HepG2 (cell line): ENCODE measurements at regions not wholly inside any gene's neighbourhood (a gene's known extent, or its start where the extent isn't known, plus 50 kb on each side); places are given as distances from the start of the nearest gene placed in this dataset.

ENCODE experiments used
- ATAC-seq: fragments of 200-7000 bp; cut with Tn5 transposase; 3 replicates; pipeline ENCODE4 v1.9.1; 2020; ENCODE audit warnings: mild to moderate bottlenecking, moderate library complexity
- BruUV-seq: library from RNA; stranded (reverse); fragments of 400-500 nt; replicated peaks from 2 replicates; lab custom pipeline; 2021; lab: Mats Ljungman, UMichigan
- CTCF ChIA-PET: fragments of 300-600 bp; formaldehyde crosslinking; extraction: SDS; loops from one replicate; lab custom pipeline; 2021; ENCODE audit warnings: low total read pairs, inconsistent platforms, low intra/inter-chr PET ratio; lab: Yijun Ruan, JAX
- POLR2A ChIA-PET: fragments of 350-600 bp; sonication (Branson Sonifier 250); formaldehyde crosslinking; loops from one replicate; lab custom pipeline; 2020; ENCODE audit warnings: antibody characterized with exemption, inconsistent platforms; lab: Yijun Ruan, JAX
- DNase-seq: peaks from one replicate; pipeline ENCODE4 v3.0.0-alpha.2; 2015; ENCODE audit warnings: low spot score
- FAIRE-seq: peaks from 3 replicates; lab custom pipeline; 2011; peaks lifted over from hg19 to GRCh38; lab: Jason Lieb, UNC
- H2AFZ ChIP-seq: one replicate; pipeline ENCODE4 v1.6.1; 2011; ENCODE audit warnings: low read length, inconsistent platforms
- H3K27ac ChIP-seq: fragments of 300-600 bp; 3 replicates; pipeline ENCODE4 v1.8.0; 2011; ENCODE audit warnings: mixed run types, mild to moderate bottlenecking, mixed read lengths, low read length, inconsistent platforms; ENCODE audit not compliant: insufficient read depth; ENCODE audit errors: extremely low read length
- H3K27me3 ChIP-seq, 2 experiments: fragments of 200-600 bp in 1 of 2; 2 replicates in 1 of 2; 3 replicates in 1 of 2; pipeline versions ENCODE4 v1.6.0 to v1.8.0; 2011; ENCODE audit warnings: low read length in 2 of 2, mild to moderate bottlenecking in 2 of 2, moderate library complexity in 2 of 2, inconsistent platforms in 1 of 2; ENCODE audit not compliant: insufficient read depth in 2 of 2, control insufficient read depth in 1 of 2
- H3K36me3 ChIP-seq, 2 experiments: fragments of 200-600 bp in 1 of 2; replicated peaks in 1 of 2; 2 replicates in 1 of 2; 3 replicates in 1 of 2; pipeline versions ENCODE4 v1.5.1 to v1.8.0; 2011; ENCODE audit warnings: low read length in 2 of 2, inconsistent platforms in 1 of 2; ENCODE audit not compliant: insufficient read depth in 2 of 2, control insufficient read depth in 1 of 2
- H3K4me1 ChIP-seq: 2 replicates; pipeline ENCODE4 v1.5.1; 2012; ENCODE audit warnings: low read length, inconsistent platforms; ENCODE audit not compliant: insufficient read depth
- H3K4me2 ChIP-seq: 2 replicates; pipeline ENCODE4 v1.6.0; 2011; ENCODE audit warnings: low read depth, low read length, inconsistent platforms
- H3K4me3 ChIP-seq, 3 experiments: fragments of 200-600 bp in 1 of 3; sonication (generic), shearing (Covaris generic) in 1 of 3; replicated peaks in 1 of 3; 2 replicates each; pipeline ENCODE4 v1.5.1; 2011 to 2016; ENCODE audit warnings: low read length in 3 of 3, inconsistent platforms in 2 of 3, low read depth in 2 of 3, mild to moderate bottlenecking in 2 of 3, control low read depth in 1 of 3, mixed read lengths in 1 of 3; ENCODE audit not compliant: insufficient read depth in 1 of 3
- H3K79me2 ChIP-seq: one replicate; pipeline ENCODE4 v1.6.1; 2011; ENCODE audit warnings: low read length, inconsistent platforms; ENCODE audit not compliant: insufficient read depth
- H3K9ac ChIP-seq: 2 replicates; pipeline ENCODE4 v1.6.0; 2011; ENCODE audit warnings: mild to moderate bottlenecking, low read depth, low read length, inconsistent platforms; ENCODE audit not compliant: insufficient read depth
- H3K9me3 ChIP-seq: 2 replicates; pipeline ENCODE4 v1.5.1; 2012; ENCODE audit warnings: mild to moderate bottlenecking, low read length
- H4K20me1 ChIP-seq: 2 replicates; pipeline ENCODE4 v1.6.0; 2011; ENCODE audit warnings: inconsistent platforms, mild to moderate bottlenecking, low read length, moderate library complexity; ENCODE audit not compliant: insufficient read depth
- EHMT2 ChIP-seq: fragments of 200-600 bp; sonication (generic); IDR thresholded peaks from 2 replicates; pipeline ENCODE4 v1.7.0; 2017; ENCODE audit warnings: antibody characterized with exemption, low read depth, low read length, borderline replicate concordance
- HNRNPL ChIP-seq: fragments of 200-400 bp; formaldehyde crosslinking; IDR thresholded peaks from 2 replicates; pipeline ENCODE4 v1.6.1; 2017; ENCODE audit warnings: mild to moderate bottlenecking, low read depth, low read length
- MIXL1 ChIP-seq: IDR thresholded peaks from 2 replicates; pipeline ENCODE4 v1.6.1; 2016
- NCOA1 ChIP-seq: sonication (generic); formaldehyde crosslinking; IDR thresholded peaks from 2 replicates; pipeline ENCODE4 v1.9.0; 2021; ENCODE audit warnings: missing genetic modification reagents
- RARA ChIP-seq: IDR thresholded peaks from 2 replicates; pipeline ENCODE4 v1.6.1; 2016; ENCODE audit warnings: missing genetic modification reagents, missing compliant biosample characterization
- REPIN1 ChIP-seq: sonication (generic); formaldehyde crosslinking; IDR thresholded peaks from 2 replicates; pipeline ENCODE4 v1.8.0; 2022; ENCODE audit warnings: missing genetic modification reagents, low read depth, mild to moderate bottlenecking, borderline replicate concordance
- TCF7 ChIP-seq: sonication (generic); IDR thresholded peaks from 2 replicates; pipeline ENCODE4 v1.6.1; 2016; ENCODE audit warnings: antibody characterized with exemption, low read depth
- TRIM24 ChIP-seq: sonication (generic); formaldehyde crosslinking; IDR thresholded peaks from 2 replicates; pipeline ENCODE4 v1.8.0; 2022; ENCODE audit warnings: mild to moderate bottlenecking, missing genetic modification reagents
- ZBTB7B ChIP-seq: sonication (generic); formaldehyde crosslinking; IDR thresholded peaks from 2 replicates; pipeline ENCODE4 v1.4.0; 2020; ENCODE audit warnings: missing genetic modification reagents
- ZNF260 ChIP-seq: sonication (generic); formaldehyde crosslinking; IDR thresholded peaks from 2 replicates; pipeline ENCODE4 v1.4.0; 2020; ENCODE audit warnings: missing genetic modification reagents, low read depth, mild to moderate bottlenecking, borderline replicate concordance
- ZNF549 ChIP-seq: sonication (generic); formaldehyde crosslinking; IDR thresholded peaks from 2 replicates; pipeline ENCODE4 v1.5.0; 2020; ENCODE audit warnings: missing genetic modification reagents
- ZNF782 ChIP-seq: sonication (generic); formaldehyde crosslinking; IDR thresholded peaks from 2 replicates; pipeline ENCODE4 v1.4.0; 2020; ENCODE audit warnings: missing genetic modification reagents, mild to moderate bottlenecking, borderline replicate concordance
- WGBS: methylation state at CpG from one replicate; pipeline ENCODE4 v1.1.6; 2017; ENCODE audit warnings: low lambda C conversion rate; 5-methylcytosine and 5-hydroxymethylcytosine counted together
- in situ Hi-C: cut with HindIII; loops from 2 replicates; pipeline ENCODE4 v1.10.0; 2017; ENCODE audit warnings: low pct_unique_long_range_greater_than_20kb; ENCODE audit not compliant: extremely low pct_ligation_motif_present
- intact Hi-C: fragments of 100-400 bp; cut with micrococcal nuclease; formaldehyde crosslinking; loops from one replicate; pipeline ENCODE4 v1.10.0; 2022; ENCODE audit not compliant: unreplicated experiment
- TF ChIP-seq, protein P1 (sequence below): sonication (generic); formaldehyde crosslinking; IDR thresholded peaks from 2 replicates; pipeline ENCODE4 v1.4.0; 2020; ENCODE audit warnings: mild to moderate bottlenecking, missing genetic modification reagents
- TF ChIP-seq, protein P2 (sequence below): sonication (generic); formaldehyde crosslinking; IDR thresholded peaks from 2 replicates; pipeline ENCODE4 v1.8.1; 2023; ENCODE audit warnings: mild to moderate bottlenecking, inconsistent platforms, moderate library complexity, missing genetic modification reagents, borderline replicate concordance

DNA sequence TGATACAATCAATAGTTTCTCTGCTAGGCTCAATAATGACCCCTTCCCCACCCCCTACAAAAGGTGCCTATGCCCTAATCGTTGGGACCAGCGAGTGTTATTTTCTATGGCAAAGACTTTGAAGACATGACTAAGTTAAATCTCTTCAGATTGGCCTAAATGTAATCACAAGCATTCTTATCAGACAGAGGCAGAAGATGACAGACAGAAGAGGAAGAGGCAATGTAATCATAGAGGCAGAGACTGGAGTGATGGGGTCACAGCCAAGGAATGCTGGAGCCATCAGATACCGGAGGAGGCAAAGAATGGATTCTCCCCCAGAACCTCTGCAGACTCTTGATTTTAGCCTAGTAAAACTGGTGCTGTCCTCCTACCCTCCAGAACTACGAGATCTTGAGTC is 159.3 kb downstream of the EDN1 start:
- no peak for ATAC-seq
- no peaks in the 10 kb centered on the region for H3K79me2 ChIP-seq
- DNase-seq: no peak
- no peak for TF ChIP-seq RARA (CRISPR knock-in tag)
- TF ChIP-seq ZNF782 (CRISPR knock-in tag): no peak
- TF ChIP-seq HNRNPL: no peak
- no peak for TF ChIP-seq EHMT2
- no peak for TF ChIP-seq ZNF260 (CRISPR knock-in tag)
- TF ChIP-seq TCF7: no peak
- TF ChIP-seq MIXL1 (CRISPR knock-in tag): no peak
- TF ChIP-seq, protein P1, sequence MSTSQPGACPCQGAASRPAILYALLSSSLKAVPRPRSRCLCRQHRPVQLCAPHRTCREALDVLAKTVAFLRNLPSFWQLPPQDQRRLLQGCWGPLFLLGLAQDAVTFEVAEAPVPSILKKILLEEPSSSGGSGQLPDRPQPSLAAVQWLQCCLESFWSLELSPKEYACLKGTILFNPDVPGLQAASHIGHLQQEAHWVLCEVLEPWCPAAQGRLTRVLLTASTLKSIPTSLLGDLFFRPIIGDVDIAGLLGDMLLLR (CRISPR knock-in tag): no peak
- TF ChIP-seq NCOA1 (CRISPR knock-in tag): no peak
- no peak for TF ChIP-seq REPIN1 (CRISPR knock-in tag)
- no peak for TF ChIP-seq ZBTB7B (CRISPR knock-in tag)
- TF ChIP-seq, protein P2, sequence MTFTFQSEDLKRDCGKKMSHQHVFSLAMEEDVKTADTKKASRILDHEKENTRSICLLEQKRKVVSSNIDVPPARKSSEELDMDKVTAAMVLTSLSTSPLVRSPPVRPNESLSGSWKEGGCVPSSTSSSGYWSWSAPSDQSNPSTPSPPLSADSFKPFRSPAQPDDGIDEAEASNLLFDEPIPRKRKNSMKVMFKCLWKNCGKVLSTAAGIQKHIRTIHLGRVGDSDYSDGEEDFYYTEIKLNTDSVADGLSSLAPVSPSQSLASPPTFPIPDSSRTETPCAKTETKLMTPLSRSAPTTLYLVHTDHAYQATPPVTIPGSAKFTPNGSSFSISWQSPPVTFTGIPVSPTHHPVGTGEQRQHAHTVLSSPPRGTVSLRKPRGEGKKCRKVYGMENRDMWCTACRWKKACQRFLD (CRISPR knock-in tag): no peak
- TF ChIP-seq ZNF549 (CRISPR knock-in tag): no peak
- no peak for TF ChIP-seq TRIM24 (CRISPR knock-in tag)
- H3K4me3 ChIP-seq: no peak overlapping the region
- no peak overlapping the region for H3K27ac ChIP-seq
- H3K27me3 ChIP-seq: no peaks in the 10 kb centered on the region
- H3K4me1 ChIP-seq: no peaks in the 10 kb centered on the region
- in situ Hi-C loops: no loop called here
- peaks cover 9% of the 10 kb centered on the region; the same call in 1 of the 2 replicates for H3K9me3 ChIP-seq
- no peak overlapping the region for H2AFZ ChIP-seq
- ChIA-PET CTCF (no interaction called here), POLR2A (no interaction called here)
- no peak overlapping the region for H3K9ac ChIP-seq
- no TSS peak for BruUV-seq
- H4K20me1 ChIP-seq: no peaks in the 10 kb centered on the region
- H3K4me2 ChIP-seq: no peak overlapping the region
- 2% methylated on average over 4 of the region's 4 CpGs for WGBS
- intact Hi-C loops: no loop called here
- H3K36me3 ChIP-seq: no peaks in the 10 kb centered on the region
- FAIRE-seq: no peak
